ENCODE measurements at regions not wholly inside any gene's neighbourhood (a gene's known extent, or its start where the extent isn't known, plus 50 kb on each side); places are given as distances from the start of the nearest gene placed in this dataset.

GRCh38 chr7:23887660-23888059 is 177.6 kb downstream of the STK31 start:
- Mint-ChIP-seq H3K4me3 (no peak overlapping the region), H3K4me1 (peaks cover 2% of the 10 kb centered on the region), H3K27ac (no peak overlapping the region), H3K9me3 (peaks cover 6% of the 10 kb centered on the region), H3K36me3 (no peaks in the 10 kb centered on the region), H3K27me3 (ENCODE audit: low read depth) (no peaks in the 10 kb centered on the region)
- DNase-seq (ENCODE audit: low spot score in 2 of 2, unreplicated experiment in 2 of 2), result no peak
- TF ChIP-seq CTCF (IDR thresholded peaks at IDR 0.05; ENCODE audit: unreplicated experiment), result no peak

- H3K4me3 Mint-ChIP-seq, result no peak overlapping the region
- no peak for DNase-seq (ENCODE audit: low spot score in 2 of 2, unreplicated experiment in 2 of 2)
- no peak overlapping the region for H3K27ac Mint-ChIP-seq
- peaks cover 6% of the 10 kb centered on the region for H3K9me3 Mint-ChIP-seq
- H3K27me3 Mint-ChIP-seq (ENCODE audit: low read depth), result no peaks in the 10 kb centered on the region
- TF ChIP-seq CTCF (IDR thresholded peaks at IDR 0.05; ENCODE audit: unreplicated experiment), result no peak
- no peaks in the 10 kb centered on the region for H3K36me3 Mint-ChIP-seq
- peaks cover 14% of the 10 kb centered on the region for H3K4me1 Mint-ChIP-seq
Observed at GRCh38 chr7:23888958-23889357, 178.9 kb downstream of the STK31 start.

- Mint-ChIP-seq H3K9me3 (peaks cover 6% of the 10 kb centered on the region), H3K27me3 (ENCODE audit: low read depth) (no peaks in the 10 kb centered on the region), H3K4me3 (no peak overlapping the region), H3K4me1 (peaks cover 20% of the 10 kb centered on the region), H3K36me3 (no peaks in the 10 kb centered on the region), H3K27ac (no peak overlapping the region)
- TF ChIP-seq CTCF (IDR thresholded peaks at IDR 0.05; ENCODE audit: unreplicated experiment), result no peak
- no peak for DNase-seq (ENCODE audit: low spot score in 2 of 2, unreplicated experiment in 2 of 2)
Observed at GRCh38 chr7:23889566-23889965, 179.5 kb downstream of the STK31 start.

- no peak for DNase-seq (ENCODE audit: low spot score in 2 of 2, unreplicated experiment in 2 of 2)
- H3K9me3 Mint-ChIP-seq, result peaks cover 6% of the 10 kb centered on the region
Observed at GRCh38 chr7:23892019-23892418, 182.0 kb downstream of the STK31 start.

GRCh38 chr7:23893176-23893941 is 183.3 kb downstream of the STK31 start:
- TF ChIP-seq CTCF (IDR thresholded peaks at IDR 0.05; ENCODE audit: unreplicated experiment), result no peak
- H3K9me3 Mint-ChIP-seq, result peaks cover 6% of the 10 kb centered on the region
- H3K27ac Mint-ChIP-seq, result peak overlapping the region; percentile 2
- H3K36me3 Mint-ChIP-seq, result no peaks in the 10 kb centered on the region
- no peak overlapping the region for H3K4me3 Mint-ChIP-seq
- DNase-seq (ENCODE audit: low spot score in 2 of 2, unreplicated experiment in 2 of 2), result no peak
- no peaks in the 10 kb centered on the region for H3K27me3 Mint-ChIP-seq (ENCODE audit: low read depth)
- peaks cover 34% of the 10 kb centered on the region for H3K4me1 Mint-ChIP-seq

More at GRCh38 chr7:23892019-23892418, 182.0 kb downstream of the STK31 start:
- no peaks in the 10 kb centered on the region for H3K36me3 Mint-ChIP-seq
- no peaks in the 10 kb centered on the region for H3K27me3 Mint-ChIP-seq (ENCODE audit: low read depth)
- H3K4me1 Mint-ChIP-seq, result peaks cover 34% of the 10 kb centered on the region
- H3K27ac Mint-ChIP-seq, result no peak overlapping the region
- no peak overlapping the region for H3K4me3 Mint-ChIP-seq
- TF ChIP-seq CTCF (IDR thresholded peaks at IDR 0.05; ENCODE audit: unreplicated experiment), result no peak
